Mucosa of descending colon (tissue), 3 donors: ENCODE measurements at regions not wholly inside any gene's neighbourhood (a gene's known extent, or its start where the extent isn't known, plus 50 kb on each side); places are given as distances from the start of the nearest gene placed in this dataset. TPM values are rescaled to one million over a fixed set of nuclear protein-coding genes. Genes with fewer than 3 reads are reported as not detected.
"Not testable (repeated sequence)": the region's sequence is repeated elsewhere in the genome, so short reads cannot be mapped to it uniquely, and the experiment has no call there.

Experiments
- ATAC-seq: fragments of 200-7000 bp; cut with Tn5 transposase; one replicate; pipeline ENCODE4 v1.9.1; 2020; ENCODE audit warnings: mild to moderate bottlenecking, moderate library complexity
- DNase-seq, 3 donors: peaks; one replicate each; pipeline ENCODE4 v3.0.0-alpha.2; 2020
- H3K36me3 ChIP-seq: fragments of 200-600 bp; one replicate; pipeline ENCODE4 v1.8.0; 2021; ENCODE audit warnings: low read depth, mild to moderate bottlenecking
- H3K4me1 ChIP-seq: fragments of 200-600 bp; one replicate; pipeline ENCODE4 v1.8.0; 2021; ENCODE audit warnings: low read depth, mild to moderate bottlenecking
- H3K4me3 ChIP-seq: fragments of 200-600 bp; one replicate; pipeline ENCODE4 v1.8.0; 2021; ENCODE audit warnings: mild to moderate bottlenecking
- H3K9me3 ChIP-seq: fragments of 200-600 bp; one replicate; pipeline ENCODE4 v1.8.0; 2021; ENCODE audit warnings: mild to moderate bottlenecking
- intact Hi-C, 2 donors: fragments of 100-400 bp; cut with DNase I in 1 of 2; cut with micrococcal nuclease in 1 of 2; formaldehyde crosslinking; loops; one replicate each; pipeline versions ENCODE4 v1.11.0 to v1.11.1; 2022; cut with DNase I, micrococcal nuclease
- microRNA-seq: library from miRNA; unstranded; fragments of <30 nt; microRNA quantifications from one replicate; pipeline ENCODE4, GENCODE V29; 2019
- donor health status: DM: no; HTN: no; CAD: no; lungs with moderate emphysema.
- donor health status: DM: no; HTN: no; CAD: no.
- donor health status: DM: no; HTN: yes; CAD: no.

DNA sequence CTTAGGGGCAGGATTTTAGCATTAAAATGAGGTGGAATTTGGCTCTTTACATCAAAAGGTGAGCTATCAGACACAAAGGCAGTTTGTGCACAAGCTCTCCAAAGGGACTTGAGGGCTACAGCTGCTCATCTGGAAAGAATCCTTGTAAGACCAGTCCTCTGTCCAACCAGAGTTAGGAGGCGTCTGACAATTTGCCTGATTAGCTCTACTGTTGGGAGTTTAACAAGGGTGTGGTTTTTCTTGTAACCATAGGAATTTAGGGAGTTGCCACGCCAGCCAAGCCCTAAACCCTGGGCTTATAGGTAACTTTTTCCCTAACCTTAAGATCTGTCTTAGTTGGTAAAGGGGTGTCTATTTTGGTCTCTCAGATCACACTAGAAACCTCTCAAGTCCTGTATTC is 55.0 kb upstream of the PLGLB2 start:
- H3K36me3 ChIP-seq, H3K4me1 ChIP-seq, DNase-seq, H3K9me3 ChIP-seq, H3K4me3 ChIP-seq, intact Hi-C loops: not testable (repeated sequence)
- peak; percentile 84 for ATAC-seq

DNA sequence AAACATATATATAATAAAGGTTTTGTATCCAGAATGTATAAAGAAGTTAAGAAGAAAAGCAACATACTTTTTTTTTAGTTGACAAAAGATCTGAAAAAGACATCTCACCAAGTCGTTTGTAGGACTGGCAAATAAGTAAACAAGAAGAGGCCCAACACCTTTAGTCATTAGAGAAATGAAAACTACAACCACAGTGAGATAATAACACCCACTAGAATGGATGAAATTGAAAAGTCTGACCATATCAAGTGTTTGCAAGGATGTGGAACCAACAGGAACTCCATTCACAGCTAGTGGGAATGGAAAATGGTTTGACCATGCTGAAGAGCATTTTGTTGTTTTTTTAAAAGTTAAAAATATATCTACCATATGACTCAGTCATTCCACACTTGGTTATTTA is 54.0 kb upstream of the PLGLB2 start:
- H3K36me3 ChIP-seq, DNase-seq, ATAC-seq, H3K4me1 ChIP-seq, H3K9me3 ChIP-seq, H3K4me3 ChIP-seq, intact Hi-C loops: not testable (repeated sequence)

DNA sequence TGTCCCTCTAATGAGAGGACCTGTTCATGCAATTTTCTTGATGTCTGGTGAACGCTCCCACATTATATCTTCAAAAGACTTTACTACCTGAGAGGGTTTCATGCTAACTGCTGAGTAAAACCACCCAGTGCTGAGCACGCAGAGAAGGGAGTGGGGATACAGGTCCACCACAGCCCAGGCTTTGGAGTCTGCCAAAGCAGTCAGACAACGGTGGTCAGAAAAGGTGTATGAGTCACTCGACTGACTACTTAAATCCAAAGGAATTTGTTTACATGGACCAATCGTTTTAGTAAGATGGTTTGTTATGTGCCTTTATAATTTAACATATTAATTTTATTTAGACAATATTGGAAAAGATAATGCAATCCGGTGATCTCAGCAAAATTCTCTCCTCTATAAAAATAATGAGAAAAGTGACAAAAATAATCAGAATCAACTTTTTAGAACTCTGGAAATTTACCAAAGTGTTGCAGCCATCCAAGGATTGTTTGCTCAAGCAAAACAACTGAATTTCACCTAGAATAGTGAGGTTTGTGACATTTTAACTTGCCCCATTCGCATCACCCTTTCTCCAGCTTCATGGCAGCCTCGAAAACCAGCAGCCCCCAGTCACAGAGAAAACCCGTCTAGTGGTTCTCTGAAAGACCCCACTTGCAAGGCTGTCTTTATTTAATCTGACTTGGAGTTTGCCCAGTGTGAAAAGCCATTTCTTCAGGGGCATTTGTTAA is 52.1 kb upstream of the PLGLB2 start:
- H3K4me3 ChIP-seq, H3K36me3 ChIP-seq, ATAC-seq, H3K4me1 ChIP-seq, H3K9me3 ChIP-seq, intact Hi-C loops, DNase-seq: not testable (repeated sequence)

Small RNA genes in the stretch of these regions (microRNA-seq; reads per million reads assigned to microRNA genes)
- not detected for gene MIR4771-1
